CD14-positive monocyte (primary cell): ENCODE measurements at regions not wholly inside any gene's neighbourhood (a gene's known extent, or its start where the extent isn't known, plus 50 kb on each side); places are given as distances from the start of the nearest gene placed in this dataset.

Experiments
- DNase-seq, 3 donors: peaks; one replicate each; pipeline ENCODE4 v3.0.0-alpha.2; 2011 to 2022
- H2AFZ ChIP-seq: 2 replicates; pipeline ENCODE4 v1.6.0; 2012; ENCODE audit warnings: mild to moderate bottlenecking, low read depth, low read length, inconsistent platforms; ENCODE audit not compliant: insufficient read depth, poor library complexity, severe bottlenecking
- H3K27ac ChIP-seq, 2 donors: 1 replicate in 1 of 2; 2 replicates in 1 of 2; pipeline ENCODE4 v1.5.1; 2012 to 2013; ENCODE audit warnings: low read length in 2 of 2, control low read depth in 1 of 2, inconsistent platforms in 1 of 2, low read depth in 1 of 2, mild to moderate bottlenecking in 1 of 2
- H3K27me3 ChIP-seq, 2 donors: one replicate each; pipeline versions ENCODE4 v1.6.0 to v1.6.1; 2011 to 2013; ENCODE audit warnings: low read length in 2 of 2; ENCODE audit not compliant: control insufficient read depth in 2 of 2, insufficient read depth in 2 of 2
- H3K36me3 ChIP-seq, 2 donors: replicated peaks in 1 of 2; 1 replicate in 1 of 2; 2 replicates in 1 of 2; pipeline versions ENCODE4 v1.5.1 to v1.6.1; 2012 to 2013; ENCODE audit warnings: low read length in 2 of 2, control low read depth in 1 of 2, inconsistent platforms in 1 of 2, mild to moderate bottlenecking in 1 of 2; ENCODE audit not compliant: insufficient read depth in 2 of 2, control insufficient read depth in 1 of 2
- H3K4me1 ChIP-seq, 2 donors: 1 replicate in 1 of 2; 2 replicates in 1 of 2; pipeline versions ENCODE4 v1.5.1 to v1.6.1; 2012 to 2013; ENCODE audit warnings: low read length in 2 of 2, control low read depth in 1 of 2, inconsistent platforms in 1 of 2, mild to moderate bottlenecking in 1 of 2, moderate library complexity in 1 of 2; ENCODE audit not compliant: insufficient read depth in 2 of 2, control insufficient read depth in 1 of 2
- H3K4me2 ChIP-seq: replicated peaks from 2 replicates; pipeline ENCODE3; 2012; ENCODE audit warnings: low read length, moderate library complexity, mild to moderate bottlenecking; ENCODE audit not compliant: poor library complexity, severe bottlenecking; ENCODE audit errors: extremely low read depth
- H3K4me3 ChIP-seq, 3 experiments: fragments of 200-600 bp in 1 of 3; sonication (generic) in 1 of 3; replicated peaks in 1 of 3; 1 replicate in 2 of 3; 2 replicates in 1 of 3; pipeline ENCODE4 v1.5.1; 2011 to 2013; ENCODE audit warnings: low read length in 3 of 3, mild to moderate bottlenecking in 3 of 3, control low read depth in 2 of 3, low read depth in 2 of 3, inconsistent platforms in 1 of 3, moderate library complexity in 1 of 3
- H3K79me2 ChIP-seq: 2 replicates; pipeline ENCODE4 v1.6.0; 2012; ENCODE audit warnings: mild to moderate bottlenecking, control low read depth, inconsistent platforms, low read length, moderate library complexity; ENCODE audit not compliant: insufficient read depth
- H3K9ac ChIP-seq: 2 replicates; pipeline ENCODE4 v1.6.0; 2017; ENCODE audit warnings: low read length, mild to moderate bottlenecking; ENCODE audit not compliant: insufficient read depth, poor library complexity, severe bottlenecking
- H3K9me3 ChIP-seq, 2 donors: replicated peaks in 1 of 2; 1 replicate in 1 of 2; 2 replicates in 1 of 2; pipeline versions ENCODE4 v1.5.1 to v1.6.1; 2012 to 2013; ENCODE audit warnings: low read length in 2 of 2, control low read depth in 1 of 2; ENCODE audit not compliant: control insufficient read depth in 1 of 2, insufficient read depth in 1 of 2
- H4K20me1 ChIP-seq: 2 replicates; pipeline ENCODE4 v1.6.0; 2012; ENCODE audit warnings: mild to moderate bottlenecking, low read length, control low read depth, moderate library complexity; ENCODE audit not compliant: insufficient read depth
- H3K27ac Mint-ChIP-seq, 7 donors: one replicate each; pipeline ENCODE4 v1.8.0; 2020; ENCODE audit warnings: mild to moderate bottlenecking in 7 of 7, mixed read lengths in 7 of 7, moderate library complexity in 6 of 7, inconsistent platforms in 2 of 7
- H3K27me3 Mint-ChIP-seq, 3 donors: one replicate each; pipeline ENCODE4 v1.8.0; 2021 to 2022; ENCODE audit warnings: low read depth in 3 of 3, mild to moderate bottlenecking in 3 of 3, mixed read lengths in 3 of 3, moderate library complexity in 3 of 3, inconsistent platforms in 1 of 3
- H3K36me3 Mint-ChIP-seq, 2 donors: one replicate each; pipeline ENCODE4 v1.8.0; 2020; ENCODE audit warnings: mixed read lengths in 2 of 2, inconsistent platforms in 1 of 2, mild to moderate bottlenecking in 1 of 2
- H3K4me1 Mint-ChIP-seq: one replicate; pipeline ENCODE4 v1.8.0; 2020; ENCODE audit warnings: mild to moderate bottlenecking, mixed read lengths
- H3K4me3 Mint-ChIP-seq, 2 donors: one replicate each; pipeline ENCODE4 v1.8.0; 2020; ENCODE audit warnings: mild to moderate bottlenecking in 2 of 2, mixed read lengths in 2 of 2, moderate library complexity in 1 of 2
- H3K9me3 Mint-ChIP-seq, 7 donors: one replicate each; pipeline ENCODE4 v1.8.0; 2020 to 2022; ENCODE audit warnings: mixed read lengths in 7 of 7, mild to moderate bottlenecking in 6 of 7, moderate library complexity in 6 of 7, inconsistent platforms in 2 of 7
- WGBS: methylation state at CpG from one replicate; pipeline ENCODE4 v1.1.5; 2013; ENCODE audit warnings: missing lambda C conversion rate; ENCODE audit not compliant: insufficient coverage; 5-methylcytosine and 5-hydroxymethylcytosine counted together
- intact Hi-C, 2 donors: fragments of 100-400 bp; cut with micrococcal nuclease; formaldehyde crosslinking; loops; one replicate each; pipeline versions ENCODE4 v1.15.0 to v1.15.1; 2023
- TF ChIP-seq, protein P1 (sequence below): fragments of 200-600 bp; IDR thresholded peaks from one replicate; pipeline ENCODE4 v1.8.0; 2022; ENCODE audit warnings: antibody characterized with exemption, mild to moderate bottlenecking

DNA sequence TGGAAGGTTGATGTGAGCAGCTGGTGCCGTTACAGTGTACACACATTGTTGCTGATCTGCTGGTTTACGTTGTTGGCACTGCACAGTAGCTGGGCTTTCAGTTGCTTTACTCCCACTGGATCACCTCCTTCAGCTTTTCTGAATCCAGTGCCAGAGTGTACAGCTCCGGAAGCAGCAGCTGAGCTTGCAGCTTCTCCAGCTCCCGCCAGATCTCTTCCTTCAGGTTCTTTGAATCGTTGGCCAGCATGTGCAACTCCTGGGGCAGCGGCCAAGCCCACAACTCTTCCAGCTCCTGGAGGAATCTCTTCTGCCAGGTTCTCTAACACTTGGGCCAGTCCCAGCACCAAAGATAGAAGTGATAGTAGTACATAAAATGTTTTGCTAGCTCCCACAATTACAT lies 149.7 kb upstream of the RRP15 start:
- Histone ChIP-seq H4K20me1 (no peaks in the 10 kb centered on the region), H3K9ac (no peak overlapping the region), H3K27me3 (no peaks in the 10 kb centered on the region), H3K4me1 (no peaks in the 10 kb centered on the region), H2AFZ (no peak overlapping the region), H3K79me2 (no peaks in the 10 kb centered on the region), H3K9me3 (peaks cover 3 to 13% of the 10 kb centered on the region in 2 donors), H3K36me3 (no peaks in the 10 kb centered on the region), H3K27ac (no peak overlapping the region), H3K4me3 (no peak overlapping the region), H3K4me2 (no peak overlapping the region)
- intact Hi-C loops: no loop called here
- Mint-ChIP-seq H3K4me3 (no peak overlapping the region), H3K27me3 (peaks cover 0 to 2% (median 0%) of the 10 kb centered on the region in 3 donors), H3K9me3 (peaks cover 4 to 15% (median 6%) of the 10 kb centered on the region in 7 donors), H3K27ac (no peak overlapping the region), H3K4me1 (no peaks in the 10 kb centered on the region), H3K36me3 (no peaks in the 10 kb centered on the region)
- DNase-seq: no peak
- TF ChIP-seq, protein P1, sequence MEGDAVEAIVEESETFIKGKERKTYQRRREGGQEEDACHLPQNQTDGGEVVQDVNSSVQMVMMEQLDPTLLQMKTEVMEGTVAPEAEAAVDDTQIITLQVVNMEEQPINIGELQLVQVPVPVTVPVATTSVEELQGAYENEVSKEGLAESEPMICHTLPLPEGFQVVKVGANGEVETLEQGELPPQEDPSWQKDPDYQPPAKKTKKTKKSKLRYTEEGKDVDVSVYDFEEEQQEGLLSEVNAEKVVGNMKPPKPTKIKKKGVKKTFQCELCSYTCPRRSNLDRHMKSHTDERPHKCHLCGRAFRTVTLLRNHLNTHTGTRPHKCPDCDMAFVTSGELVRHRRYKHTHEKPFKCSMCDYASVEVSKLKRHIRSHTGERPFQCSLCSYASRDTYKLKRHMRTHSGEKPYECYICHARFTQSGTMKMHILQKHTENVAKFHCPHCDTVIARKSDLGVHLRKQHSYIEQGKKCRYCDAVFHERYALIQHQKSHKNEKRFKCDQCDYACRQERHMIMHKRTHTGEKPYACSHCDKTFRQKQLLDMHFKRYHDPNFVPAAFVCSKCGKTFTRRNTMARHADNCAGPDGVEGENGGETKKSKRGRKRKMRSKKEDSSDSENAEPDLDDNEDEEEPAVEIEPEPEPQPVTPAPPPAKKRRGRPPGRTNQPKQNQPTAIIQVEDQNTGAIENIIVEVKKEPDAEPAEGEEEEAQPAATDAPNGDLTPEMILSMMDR: no peak
- 87% methylated on average over 4 of the region's 6 CpGs for WGBS

DNA sequence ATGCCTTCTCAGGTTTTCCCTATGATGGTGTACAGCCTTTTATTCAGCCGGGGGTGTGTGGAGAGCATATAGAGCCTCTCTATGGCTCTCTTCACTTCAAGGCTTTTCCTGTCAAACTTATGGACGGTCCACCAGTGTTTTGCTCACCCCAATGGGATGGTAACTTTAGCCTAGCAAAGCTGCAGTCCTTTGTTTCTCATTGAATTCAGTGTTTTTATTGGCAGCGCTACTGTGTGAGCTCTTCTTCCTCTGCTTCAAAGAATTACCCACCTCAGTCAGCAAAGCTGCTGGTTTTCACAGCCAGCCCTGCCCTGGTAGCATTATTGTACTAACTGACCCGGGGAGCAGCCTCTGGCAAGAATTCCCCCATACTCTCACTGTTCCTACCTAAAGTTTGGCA lies 145.3 kb upstream of the RRP15 start:
- Histone ChIP-seq H2AFZ (no peak overlapping the region), H3K9ac (no peak overlapping the region), H3K4me1 (no peaks in the 10 kb centered on the region), H3K9me3 (peaks cover 3 to 13% of the 10 kb centered on the region in 2 donors), H3K27ac (no peak overlapping the region), H3K79me2 (no peaks in the 10 kb centered on the region), H4K20me1 (no peaks in the 10 kb centered on the region), H3K36me3 (no peaks in the 10 kb centered on the region), H3K4me2 (no peak overlapping the region), H3K27me3 (no peaks in the 10 kb centered on the region), H3K4me3 (no peak overlapping the region)
- H3K4me3 Mint-ChIP-seq: no peak overlapping the region
- peaks cover 3 to 13% (median 8%) of the 10 kb centered on the region in 7 donors for H3K9me3 Mint-ChIP-seq
- H3K36me3 Mint-ChIP-seq: no peaks in the 10 kb centered on the region
- no peaks in the 10 kb centered on the region for H3K4me1 Mint-ChIP-seq
- intact Hi-C loops: no loop called here
- H3K27ac Mint-ChIP-seq: no peak overlapping the region
- TF ChIP-seq, protein P1: no peak
- no peak for DNase-seq
- WGBS: 86% methylated on average over 3 of the region's 4 CpGs
- peaks cover 0 to 1% (median 0%) of the 10 kb centered on the region in 3 donors for H3K27me3 Mint-ChIP-seq
